ENCODE measurements at regions not wholly inside any gene's neighbourhood (a gene's known extent, or its start where the extent isn't known, plus 50 kb on each side); places are given as distances from the start of the nearest gene placed in this dataset.

DNA sequence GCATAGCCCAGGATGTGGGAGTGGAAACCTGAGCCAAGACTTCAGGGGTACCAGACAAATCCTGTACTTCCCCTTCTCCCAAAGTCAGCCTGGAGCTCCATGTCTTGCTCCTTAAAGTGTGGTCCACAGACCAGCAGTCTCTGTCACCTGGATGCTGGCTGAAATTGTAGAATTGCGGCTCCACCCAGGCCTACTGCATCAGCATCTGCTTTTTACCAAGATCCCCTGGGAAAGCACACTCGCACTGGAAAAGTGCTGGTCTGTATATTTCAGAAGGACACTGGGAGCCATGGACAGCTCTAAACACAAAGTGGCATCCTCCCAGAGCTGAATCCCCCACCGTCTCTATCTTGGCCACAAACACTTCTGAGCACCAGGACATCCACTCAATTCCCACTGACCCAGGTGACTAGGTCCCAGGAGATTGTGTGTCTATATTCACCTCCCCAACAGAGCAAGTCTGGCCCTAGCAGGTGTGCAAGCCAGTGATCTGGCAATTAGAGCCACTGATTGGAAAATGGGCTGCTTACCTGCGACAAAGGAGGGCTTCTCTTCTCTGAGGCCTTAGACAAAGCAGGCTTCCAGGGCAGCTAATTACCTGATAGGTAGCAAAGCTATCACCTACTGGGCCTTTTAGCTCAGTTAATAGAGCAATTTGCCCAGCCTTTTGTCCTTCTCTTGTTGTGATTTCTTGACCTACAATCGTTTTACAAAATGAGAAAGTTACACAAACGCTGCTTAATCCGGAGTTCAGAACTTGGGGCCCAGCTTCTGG, 443.3 kb downstream of the MN1 start:
- no peak for DNase-seq (ENCODE audit: low read depth)
- TF ChIP-seq, protein P1, sequence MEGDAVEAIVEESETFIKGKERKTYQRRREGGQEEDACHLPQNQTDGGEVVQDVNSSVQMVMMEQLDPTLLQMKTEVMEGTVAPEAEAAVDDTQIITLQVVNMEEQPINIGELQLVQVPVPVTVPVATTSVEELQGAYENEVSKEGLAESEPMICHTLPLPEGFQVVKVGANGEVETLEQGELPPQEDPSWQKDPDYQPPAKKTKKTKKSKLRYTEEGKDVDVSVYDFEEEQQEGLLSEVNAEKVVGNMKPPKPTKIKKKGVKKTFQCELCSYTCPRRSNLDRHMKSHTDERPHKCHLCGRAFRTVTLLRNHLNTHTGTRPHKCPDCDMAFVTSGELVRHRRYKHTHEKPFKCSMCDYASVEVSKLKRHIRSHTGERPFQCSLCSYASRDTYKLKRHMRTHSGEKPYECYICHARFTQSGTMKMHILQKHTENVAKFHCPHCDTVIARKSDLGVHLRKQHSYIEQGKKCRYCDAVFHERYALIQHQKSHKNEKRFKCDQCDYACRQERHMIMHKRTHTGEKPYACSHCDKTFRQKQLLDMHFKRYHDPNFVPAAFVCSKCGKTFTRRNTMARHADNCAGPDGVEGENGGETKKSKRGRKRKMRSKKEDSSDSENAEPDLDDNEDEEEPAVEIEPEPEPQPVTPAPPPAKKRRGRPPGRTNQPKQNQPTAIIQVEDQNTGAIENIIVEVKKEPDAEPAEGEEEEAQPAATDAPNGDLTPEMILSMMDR (IDR thresholded peaks at IDR 0.05; ENCODE audit: low read depth, low read length, missing control alignments) = no peak
- no peak overlapping the region for H3K4me3 ChIP-seq (ENCODE audit: low read depth, low read length)

DNA sequence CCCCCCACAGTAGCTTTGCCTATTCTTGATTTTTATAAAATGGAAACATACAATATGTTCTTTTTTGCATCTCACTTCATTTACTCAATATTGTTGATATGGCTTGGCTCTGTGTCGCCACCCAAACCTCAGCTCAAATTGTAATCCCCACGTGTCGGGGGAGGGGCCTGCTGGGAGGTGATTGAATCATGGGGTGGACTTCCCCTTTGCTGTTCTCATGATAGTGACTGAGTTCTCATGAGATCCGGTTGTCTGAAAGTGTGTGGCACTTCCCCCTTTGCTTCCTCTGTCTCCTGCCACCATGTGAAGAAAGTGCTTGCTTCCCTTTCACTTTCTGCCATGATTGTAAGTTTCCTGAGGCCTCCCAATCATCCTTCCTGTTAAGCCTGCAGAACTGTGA, 431.3 kb downstream of the MN1 start:
- no peak overlapping the region for H3K4me3 ChIP-seq (ENCODE audit: low read depth, low read length)
- TF ChIP-seq, protein P1 (IDR thresholded peaks at IDR 0.05; ENCODE audit: low read depth, low read length, missing control alignments) = no peak
- DNase-seq (ENCODE audit: low read depth) = no peak

DNA sequence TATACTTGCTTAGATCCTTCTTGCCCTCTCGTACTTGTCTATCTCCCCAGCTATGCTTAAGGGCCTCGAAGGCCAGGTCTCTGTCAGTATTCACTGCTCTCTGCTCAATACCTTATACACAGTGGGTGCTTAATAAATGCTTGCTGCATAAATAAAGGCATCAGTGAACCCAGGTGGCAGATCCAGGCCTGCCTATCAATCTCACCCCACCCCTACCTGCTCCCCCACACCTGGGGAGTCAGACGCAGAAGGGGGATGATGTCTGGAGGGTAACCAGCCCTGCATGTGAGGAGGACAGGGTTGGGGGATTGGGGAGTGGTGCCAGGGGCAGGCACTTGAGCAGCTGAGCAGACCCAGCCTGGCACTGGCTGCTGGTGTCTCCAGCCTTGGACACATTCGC, 430.6 kb downstream of the MN1 start:
- no peak for DNase-seq (ENCODE audit: low read depth)

DNA sequence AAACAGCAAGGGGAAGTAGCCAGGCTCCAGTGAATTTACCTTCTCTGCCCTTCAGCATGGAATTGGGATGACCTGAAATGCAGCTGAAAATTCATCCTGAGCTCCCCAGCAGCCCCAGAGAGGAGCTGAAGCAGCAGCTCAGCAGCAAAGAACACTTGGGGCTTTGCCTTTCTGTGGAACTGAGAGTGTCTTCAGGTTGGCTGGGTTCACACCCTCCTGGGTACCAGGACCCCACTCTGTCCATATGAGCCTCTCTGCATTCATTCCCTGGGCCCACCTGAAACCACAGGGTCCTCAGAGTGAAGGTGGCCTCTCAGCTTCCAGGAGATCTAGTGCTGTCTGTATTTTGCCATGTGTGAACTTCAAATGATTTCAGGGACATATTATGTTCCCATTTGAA, 429.2 kb downstream of the MN1 start:
- TF ChIP-seq, protein P1 (IDR thresholded peaks at IDR 0.05; ENCODE audit: low read depth, low read length, missing control alignments) = no peak
- DNase-seq (ENCODE audit: low read depth) = no peak

More for the DNA sequence above, 430.6 kb downstream of the MN1 start:
- TF ChIP-seq, protein P1 (IDR thresholded peaks at IDR 0.05; ENCODE audit: low read depth, low read length, missing control alignments) = no peak
- no peak overlapping the region for H3K4me3 ChIP-seq (ENCODE audit: low read depth, low read length)

DNA sequence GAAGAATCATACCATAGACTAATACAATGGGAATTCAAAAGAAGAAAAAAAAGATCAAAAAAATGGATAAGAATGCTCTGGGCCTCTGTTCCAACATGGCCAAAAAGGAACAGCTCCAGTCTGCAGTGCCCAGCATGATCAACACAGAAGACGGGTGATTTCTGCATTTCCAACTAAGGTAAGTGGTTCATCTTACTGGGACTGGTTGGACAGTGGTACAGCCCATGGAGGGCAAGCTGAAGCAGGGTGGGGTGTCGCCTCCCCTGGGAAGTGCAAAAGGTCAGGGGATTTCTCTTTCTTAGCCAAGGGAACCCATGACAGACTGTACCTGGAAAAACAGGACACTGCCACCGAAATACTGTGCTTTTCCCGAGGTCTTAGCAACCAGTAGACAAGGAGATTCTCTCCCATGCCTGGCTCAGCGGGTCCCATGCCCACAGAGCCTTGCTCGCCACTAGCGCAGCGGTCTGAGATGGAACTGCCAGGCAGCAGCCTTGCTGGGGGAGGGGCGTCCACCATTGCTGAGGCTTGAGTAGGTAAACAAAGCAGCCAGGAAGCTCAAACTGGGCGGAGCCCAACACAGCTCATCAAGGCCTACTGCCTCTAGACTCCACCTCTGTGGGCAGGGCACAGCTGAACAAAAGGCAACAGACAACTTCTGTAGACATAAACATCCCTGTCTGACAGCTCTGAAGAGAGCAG, 428.4 kb downstream of the MN1 start:
- no peak for DNase-seq (ENCODE audit: low read depth)
- H3K4me3 ChIP-seq (ENCODE audit: low read depth, low read length) = no peak overlapping the region
- TF ChIP-seq, protein P1 (IDR thresholded peaks at IDR 0.05; ENCODE audit: low read depth, low read length, missing control alignments) = no peak

More for the DNA sequence above, 429.2 kb downstream of the MN1 start:
- no peak overlapping the region for H3K4me3 ChIP-seq (ENCODE audit: low read depth, low read length)

DNA sequence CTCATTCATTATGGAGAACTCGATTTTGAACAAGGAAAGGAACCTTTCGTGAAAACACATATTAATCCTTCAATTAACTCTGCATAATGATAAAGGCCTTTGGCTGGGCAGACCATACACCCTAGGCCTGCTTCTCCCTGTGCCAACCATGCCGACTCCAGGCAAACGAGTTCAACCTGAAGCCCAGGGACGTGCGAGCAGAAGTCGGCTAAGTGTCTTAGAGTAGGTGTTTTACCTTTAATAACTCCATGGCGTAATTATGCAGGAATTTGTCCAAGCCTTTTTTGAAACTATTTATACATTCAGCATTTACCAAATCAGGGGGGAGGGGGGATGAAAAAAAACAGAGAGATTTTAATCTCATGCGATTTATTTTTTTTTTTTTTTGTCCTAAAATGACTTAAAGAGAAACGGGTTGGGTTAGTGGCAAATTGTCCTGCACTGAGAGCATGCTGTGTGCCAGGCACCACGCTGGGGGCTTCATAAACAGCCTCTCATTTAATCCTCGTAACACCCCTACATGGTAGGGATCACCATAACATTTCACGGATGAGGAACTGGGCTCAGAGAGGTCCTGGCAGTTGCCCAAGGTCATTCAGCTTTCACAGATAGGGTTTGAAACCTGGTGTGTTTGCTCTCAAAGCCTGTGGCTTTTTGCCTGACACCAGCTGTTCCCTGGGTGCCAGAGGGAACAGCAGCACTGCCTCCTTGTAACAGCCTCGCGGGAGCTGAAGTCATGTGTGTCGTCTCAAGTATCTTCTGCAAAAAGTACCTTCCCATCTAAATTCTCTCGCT, 423.9 kb downstream of the MN1 start:
- TF ChIP-seq, protein P1 (IDR thresholded peaks at IDR 0.05; ENCODE audit: low read depth, low read length, missing control alignments) = no peak
- DNase-seq (ENCODE audit: low read depth) = no peak
- no peak overlapping the region for H3K4me3 ChIP-seq (ENCODE audit: low read depth, low read length)
